ENCODE measurements at regions not wholly inside any gene's neighbourhood (a gene's known extent, or its start where the extent isn't known, plus 50 kb on each side); places are given as distances from the start of the nearest gene placed in this dataset.

GRCh38 chr4:128543696-128544095 lies 256.1 kb upstream of the PGRMC2 start (continued):
- TF ChIP-seq TFE3 (CRISPR knock-in tag; IDR thresholded peaks at IDR 0.05) = no peak
- TF ChIP-seq, protein P1, sequence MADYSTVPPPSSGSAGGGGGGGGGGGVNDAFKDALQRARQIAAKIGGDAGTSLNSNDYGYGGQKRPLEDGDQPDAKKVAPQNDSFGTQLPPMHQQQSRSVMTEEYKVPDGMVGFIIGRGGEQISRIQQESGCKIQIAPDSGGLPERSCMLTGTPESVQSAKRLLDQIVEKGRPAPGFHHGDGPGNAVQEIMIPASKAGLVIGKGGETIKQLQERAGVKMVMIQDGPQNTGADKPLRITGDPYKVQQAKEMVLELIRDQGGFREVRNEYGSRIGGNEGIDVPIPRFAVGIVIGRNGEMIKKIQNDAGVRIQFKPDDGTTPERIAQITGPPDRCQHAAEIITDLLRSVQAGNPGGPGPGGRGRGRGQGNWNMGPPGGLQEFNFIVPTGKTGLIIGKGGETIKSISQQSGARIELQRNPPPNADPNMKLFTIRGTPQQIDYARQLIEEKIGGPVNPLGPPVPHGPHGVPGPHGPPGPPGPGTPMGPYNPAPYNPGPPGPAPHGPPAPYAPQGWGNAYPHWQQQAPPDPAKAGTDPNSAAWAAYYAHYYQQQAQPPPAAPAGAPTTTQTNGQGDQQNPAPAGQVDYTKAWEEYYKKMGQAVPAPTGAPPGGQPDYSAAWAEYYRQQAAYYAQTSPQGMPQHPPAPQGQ (CRISPR knock-in tag; IDR thresholded peaks at IDR 0.05; ENCODE audit: borderline replicate concordance) = no peak

- ATAC-seq (no peak), FAIRE-seq (no peak), DNase-seq (ENCODE audit: low spot score) (no peak)
- Histone ChIP-seq H3K4me3 (replicated peaks in 1 of 3; ENCODE audit: insufficient read depth in 1 of 3, low read depth in 2 of 3, low read length in 3 of 3) (no peak overlapping the region), H3K27ac (ENCODE audit: extremely low read length, insufficient read depth, low read length) (no peak overlapping the region), H3K36me3 (replicated peaks in 1 of 2; ENCODE audit: control insufficient read depth in 1 of 2, insufficient read depth in 2 of 2, low read length in 2 of 2) (no peaks in the 10 kb centered on the region), H3K4me2 (ENCODE audit: low read depth, low read length) (no peak overlapping the region), H4K20me1 (ENCODE audit: insufficient read depth, low read length) (no peaks in the 10 kb centered on the region), H3K9ac (ENCODE audit: insufficient read depth, low read depth, low read length) (no peak overlapping the region), H2AFZ (ENCODE audit: low read length) (no peak overlapping the region), H3K27me3 (ENCODE audit: control insufficient read depth in 1 of 2, insufficient read depth in 2 of 2, low read length in 2 of 2) (no peaks in the 10 kb centered on the region), H3K79me2 (ENCODE audit: insufficient read depth, low read length) (no peaks in the 10 kb centered on the region), H3K4me1 (ENCODE audit: insufficient read depth, low read length) (no peaks in the 10 kb centered on the region), H3K9me3 (ENCODE audit: low read length) (no peaks in the 10 kb centered on the region)
- 61% methylated on average over 3 of the region's 3 CpGs for WGBS (ENCODE audit: low lambda C conversion rate)
- BruUV-seq (replicated peaks) = no TSS peak
- ChIA-PET POLR2A (no interaction called here), CTCF (ENCODE audit: low intra/inter-chr PET ratio, low total read pairs) (no interaction called here)
- in situ Hi-C loops (cut with HindIII; ENCODE audit: extremely low pct_ligation_motif_present, low pct_unique_long_range_greater_than_20kb) = no loop called here
- intact Hi-C loops (cut with micrococcal nuclease; ENCODE audit: unreplicated experiment) = no loop called here
- TF ChIP-seq ZMAT3 (CRISPR knock-in tag; conservative IDR thresholded peaks at IDR 0.05) = no peak
- no peak for TF ChIP-seq ZNF710 (CRISPR knock-in tag; IDR thresholded peaks at IDR 0.05; ENCODE audit: borderline replicate concordance)
- TF ChIP-seq SIN3A (IDR thresholded peaks at IDR 0.05; ENCODE audit: borderline replicate concordance, low read depth, low read length) = no peak
- no peak for TF ChIP-seq ZNF746 (CRISPR knock-in tag; IDR thresholded peaks at IDR 0.05)
- no peak for TF ChIP-seq MAFF (IDR thresholded peaks at IDR 0.05; ENCODE audit: low read depth, low read length)
- TF ChIP-seq TOPORS (CRISPR knock-in tag; IDR thresholded peaks at IDR 0.05) = no peak
- no peak for TF ChIP-seq HNF4A (CRISPR knock-in tag; IDR thresholded peaks at IDR 0.05)
- TF ChIP-seq SNAPC5 (CRISPR knock-in tag; IDR thresholded peaks at IDR 0.05; ENCODE audit: borderline replicate concordance) = no peak
- TF ChIP-seq ZNF333 (CRISPR knock-in tag; IDR thresholded peaks at IDR 0.05; ENCODE audit: borderline replicate concordance) = no peak
- TF ChIP-seq, protein P2, sequence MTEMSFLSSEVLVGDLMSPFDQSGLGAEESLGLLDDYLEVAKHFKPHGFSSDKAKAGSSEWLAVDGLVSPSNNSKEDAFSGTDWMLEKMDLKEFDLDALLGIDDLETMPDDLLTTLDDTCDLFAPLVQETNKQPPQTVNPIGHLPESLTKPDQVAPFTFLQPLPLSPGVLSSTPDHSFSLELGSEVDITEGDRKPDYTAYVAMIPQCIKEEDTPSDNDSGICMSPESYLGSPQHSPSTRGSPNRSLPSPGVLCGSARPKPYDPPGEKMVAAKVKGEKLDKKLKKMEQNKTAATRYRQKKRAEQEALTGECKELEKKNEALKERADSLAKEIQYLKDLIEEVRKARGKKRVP (CRISPR knock-in tag; IDR thresholded peaks at IDR 0.05) = no peak
- TF ChIP-seq, protein P3, sequence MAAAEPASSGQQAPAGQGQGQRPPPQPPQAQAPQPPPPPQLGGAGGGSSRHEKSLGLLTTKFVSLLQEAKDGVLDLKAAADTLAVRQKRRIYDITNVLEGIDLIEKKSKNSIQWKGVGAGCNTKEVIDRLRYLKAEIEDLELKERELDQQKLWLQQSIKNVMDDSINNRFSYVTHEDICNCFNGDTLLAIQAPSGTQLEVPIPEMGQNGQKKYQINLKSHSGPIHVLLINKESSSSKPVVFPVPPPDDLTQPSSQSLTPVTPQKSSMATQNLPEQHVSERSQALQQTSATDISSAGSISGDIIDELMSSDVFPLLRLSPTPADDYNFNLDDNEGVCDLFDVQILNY (CRISPR knock-in tag; conservative IDR thresholded peaks at IDR 0.05) = no peak
- TF ChIP-seq CHD4 (IDR thresholded peaks at IDR 0.05; ENCODE audit: borderline replicate concordance, low read length) = no peak
These were observed 254.4 kb upstream of the PGRMC2 start for GRCh38 chr4:128542047-128542446.

All from HepG2 (cell line).